ENCODE measurements at regions not wholly inside any gene's neighbourhood (a gene's known extent, or its start where the extent isn't known, plus 50 kb on each side); places are given as distances from the start of the nearest gene placed in this dataset.

GRCh38 chr11:103671143-103671651 is 365.2 kb upstream of the DDI1 start:
- TF ChIP-seq, protein P1, sequence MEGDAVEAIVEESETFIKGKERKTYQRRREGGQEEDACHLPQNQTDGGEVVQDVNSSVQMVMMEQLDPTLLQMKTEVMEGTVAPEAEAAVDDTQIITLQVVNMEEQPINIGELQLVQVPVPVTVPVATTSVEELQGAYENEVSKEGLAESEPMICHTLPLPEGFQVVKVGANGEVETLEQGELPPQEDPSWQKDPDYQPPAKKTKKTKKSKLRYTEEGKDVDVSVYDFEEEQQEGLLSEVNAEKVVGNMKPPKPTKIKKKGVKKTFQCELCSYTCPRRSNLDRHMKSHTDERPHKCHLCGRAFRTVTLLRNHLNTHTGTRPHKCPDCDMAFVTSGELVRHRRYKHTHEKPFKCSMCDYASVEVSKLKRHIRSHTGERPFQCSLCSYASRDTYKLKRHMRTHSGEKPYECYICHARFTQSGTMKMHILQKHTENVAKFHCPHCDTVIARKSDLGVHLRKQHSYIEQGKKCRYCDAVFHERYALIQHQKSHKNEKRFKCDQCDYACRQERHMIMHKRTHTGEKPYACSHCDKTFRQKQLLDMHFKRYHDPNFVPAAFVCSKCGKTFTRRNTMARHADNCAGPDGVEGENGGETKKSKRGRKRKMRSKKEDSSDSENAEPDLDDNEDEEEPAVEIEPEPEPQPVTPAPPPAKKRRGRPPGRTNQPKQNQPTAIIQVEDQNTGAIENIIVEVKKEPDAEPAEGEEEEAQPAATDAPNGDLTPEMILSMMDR (IDR thresholded peaks at IDR 0.05; ENCODE audit: insufficient read depth, low read depth, low read length), result peak; percentile 14
- no peak for TF ChIP-seq EZH2 (IDR thresholded peaks at IDR 0.05; ENCODE audit: insufficient read depth, low read length)
